Ishikawa (cell line): ENCODE measurements at regions not wholly inside any gene's neighbourhood (a gene's known extent, or its start where the extent isn't known, plus 50 kb on each side); places are given as distances from the start of the nearest gene placed in this dataset.

Experiments used
- CREB1 ChIP-seq: IDR thresholded peaks from 2 replicates; pipeline ENCODE4 v1.6.1; 2012; ENCODE audit warnings: low read depth
- EGR1 ChIP-seq: IDR thresholded peaks from 2 replicates; pipeline ENCODE4 v1.6.1; 2012
- EP300 ChIP-seq: IDR thresholded peaks from 2 replicates; pipeline ENCODE4 v1.6.1; 2012; ENCODE audit warnings: borderline replicate concordance
- FOXM1 ChIP-seq: IDR thresholded peaks from 2 replicates; pipeline ENCODE4 v1.6.1; 2012; ENCODE audit warnings: low read depth, borderline replicate concordance
- TAF1 ChIP-seq: IDR thresholded peaks from 2 replicates; pipeline ENCODE4 v1.6.1; 2012; ENCODE audit warnings: low read depth, mild to moderate bottlenecking
- TCF12 ChIP-seq: IDR thresholded peaks from 2 replicates; pipeline ENCODE4 v1.6.1; 2012; ENCODE audit warnings: low read depth
- TEAD4 ChIP-seq: IDR thresholded peaks from 2 replicates; pipeline ENCODE4 v1.6.1; 2012
- ZBTB7A ChIP-seq: IDR thresholded peaks from 2 replicates; pipeline ENCODE4 v1.6.1; 2012; ENCODE audit warnings: low read depth
- TF ChIP-seq, protein P1 (sequence below): IDR thresholded peaks from 2 replicates; pipeline ENCODE4 v1.6.1; 2012
- TF ChIP-seq, protein P2 (sequence below): IDR thresholded peaks from 2 replicates; pipeline ENCODE4 v1.6.1; 2012; ENCODE audit warnings: low read depth, mild to moderate bottlenecking
- TF ChIP-seq, protein P3 (sequence below): IDR thresholded peaks from 2 replicates; pipeline ENCODE4 v1.6.1; 2012

DNA sequence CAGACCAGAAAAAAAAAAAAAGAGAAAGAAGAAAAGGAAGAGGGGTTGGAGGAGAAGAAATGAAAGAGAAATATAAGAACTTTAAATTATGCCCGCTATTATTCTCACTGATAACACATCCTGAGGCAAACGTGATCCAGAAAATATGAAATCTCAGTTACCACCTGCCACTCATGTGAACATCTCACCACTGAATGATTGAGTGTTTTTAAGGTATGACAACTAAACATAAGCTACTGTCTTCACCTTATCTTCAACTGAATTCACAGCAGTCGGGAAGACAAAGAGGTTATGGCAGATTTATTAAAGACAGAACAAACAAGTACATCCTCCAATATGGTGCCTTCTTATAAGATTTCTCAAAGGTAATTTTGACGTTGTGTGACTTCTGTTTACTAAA is 327.9 kb downstream of the TMEM161B start:
- no peak for TF ChIP-seq TEAD4
- TF ChIP-seq EP300: no peak
- no peak for TF ChIP-seq TAF1
- TF ChIP-seq, protein P1, sequence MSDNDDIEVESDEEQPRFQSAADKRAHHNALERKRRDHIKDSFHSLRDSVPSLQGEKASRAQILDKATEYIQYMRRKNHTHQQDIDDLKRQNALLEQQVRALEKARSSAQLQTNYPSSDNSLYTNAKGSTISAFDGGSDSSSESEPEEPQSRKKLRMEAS: no peak
- TF ChIP-seq, protein P2, sequence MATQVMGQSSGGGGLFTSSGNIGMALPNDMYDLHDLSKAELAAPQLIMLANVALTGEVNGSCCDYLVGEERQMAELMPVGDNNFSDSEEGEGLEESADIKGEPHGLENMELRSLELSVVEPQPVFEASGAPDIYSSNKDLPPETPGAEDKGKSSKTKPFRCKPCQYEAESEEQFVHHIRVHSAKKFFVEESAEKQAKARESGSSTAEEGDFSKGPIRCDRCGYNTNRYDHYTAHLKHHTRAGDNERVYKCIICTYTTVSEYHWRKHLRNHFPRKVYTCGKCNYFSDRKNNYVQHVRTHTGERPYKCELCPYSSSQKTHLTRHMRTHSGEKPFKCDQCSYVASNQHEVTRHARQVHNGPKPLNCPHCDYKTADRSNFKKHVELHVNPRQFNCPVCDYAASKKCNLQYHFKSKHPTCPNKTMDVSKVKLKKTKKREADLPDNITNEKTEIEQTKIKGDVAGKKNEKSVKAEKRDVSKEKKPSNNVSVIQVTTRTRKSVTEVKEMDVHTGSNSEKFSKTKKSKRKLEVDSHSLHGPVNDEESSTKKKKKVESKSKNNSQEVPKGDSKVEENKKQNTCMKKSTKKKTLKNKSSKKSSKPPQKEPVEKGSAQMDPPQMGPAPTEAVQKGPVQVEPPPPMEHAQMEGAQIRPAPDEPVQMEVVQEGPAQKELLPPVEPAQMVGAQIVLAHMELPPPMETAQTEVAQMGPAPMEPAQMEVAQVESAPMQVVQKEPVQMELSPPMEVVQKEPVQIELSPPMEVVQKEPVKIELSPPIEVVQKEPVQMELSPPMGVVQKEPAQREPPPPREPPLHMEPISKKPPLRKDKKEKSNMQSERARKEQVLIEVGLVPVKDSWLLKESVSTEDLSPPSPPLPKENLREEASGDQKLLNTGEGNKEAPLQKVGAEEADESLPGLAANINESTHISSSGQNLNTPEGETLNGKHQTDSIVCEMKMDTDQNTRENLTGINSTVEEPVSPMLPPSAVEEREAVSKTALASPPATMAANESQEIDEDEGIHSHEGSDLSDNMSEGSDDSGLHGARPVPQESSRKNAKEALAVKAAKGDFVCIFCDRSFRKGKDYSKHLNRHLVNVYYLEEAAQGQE: no peak
- no peak for TF ChIP-seq ZBTB7A
- TF ChIP-seq EGR1: no peak
- TF ChIP-seq FOXM1: no peak
- TF ChIP-seq CREB1: no peak
- TF ChIP-seq, protein P3, sequence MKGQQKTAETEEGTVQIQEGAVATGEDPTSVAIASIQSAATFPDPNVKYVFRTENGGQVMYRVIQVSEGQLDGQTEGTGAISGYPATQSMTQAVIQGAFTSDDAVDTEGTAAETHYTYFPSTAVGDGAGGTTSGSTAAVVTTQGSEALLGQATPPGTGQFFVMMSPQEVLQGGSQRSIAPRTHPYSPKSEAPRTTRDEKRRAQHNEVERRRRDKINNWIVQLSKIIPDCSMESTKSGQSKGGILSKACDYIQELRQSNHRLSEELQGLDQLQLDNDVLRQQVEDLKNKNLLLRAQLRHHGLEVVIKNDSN: no peak
- TF ChIP-seq TCF12: no peak
